Neural cell (in vitro differentiated cells): ENCODE measurements at regions not wholly inside any gene's neighbourhood (a gene's known extent, or its start where the extent isn't known, plus 50 kb on each side); places are given as distances from the start of the nearest gene placed in this dataset.

ENCODE experiments used
- CTCF ChIP-seq: fragments of 450-650 bp; IDR thresholded peaks from 2 replicates; pipeline ENCODE4 v1.5.1; 2014; ENCODE audit warnings: antibody characterized with exemption, mild to moderate bottlenecking, moderate library complexity; ENCODE audit not compliant: poor library complexity, severe bottlenecking
- POLR2AphosphoS5 ChIP-seq: IDR thresholded peaks from 2 replicates; pipeline ENCODE4 v1.6.1; 2012
- SMC3 ChIP-seq: fragments of 450-650 bp; conservative IDR thresholded peaks from 2 replicates; pipeline ENCODE4 v1.6.1; 2014; ENCODE audit warnings: antibody characterized with exemption, mild to moderate bottlenecking, moderate library complexity; ENCODE audit not compliant: poor library complexity

GRCh38 chr15:67957435-67958132 is 96.5 kb upstream of the PIAS1 start:
- no peak for TF ChIP-seq POLR2AphosphoS5
- TF ChIP-seq CTCF, result no peak
- TF ChIP-seq SMC3, result no peak
